Gastrocnemius medialis (tissue), 4 donors: ENCODE measurements at regions not wholly inside any gene's neighbourhood (a gene's known extent, or its start where the extent isn't known, plus 50 kb on each side); places are given as distances from the start of the nearest gene placed in this dataset.
"Not testable (repeated sequence)": the region's sequence is repeated elsewhere in the genome, so short reads cannot be mapped to it uniquely, and the experiment has no call there.

Experiments used
- ATAC-seq, 2 donors: fragments of 150-250 bp; one replicate each; pipeline ENCODE4 v1.9.1; 2016
- DNase-seq, 2 donors: peaks; one replicate each; pipeline ENCODE4 v3.0.0-alpha.2; 2019
- H3K27ac ChIP-seq, 4 donors: fragments of 200-600 bp; sonication (generic); 1 replicate in 1 of 4; 2 replicates in 3 of 4; pipeline ENCODE4 v1.5.1; 2016 to 2018; ENCODE audit warnings: mild to moderate bottlenecking in 2 of 4, moderate library complexity in 1 of 4
- H3K27me3 ChIP-seq, 3 donors: fragments of 200-600 bp; sonication (generic) in 2 of 3; 1 replicate in 1 of 3; 2 replicates in 2 of 3; pipeline versions ENCODE4 v1.5.1 to v1.6.0; 2016 to 2019; ENCODE audit warnings: mild to moderate bottlenecking in 1 of 3, moderate library complexity in 1 of 3
- H3K36me3 ChIP-seq, 2 donors: fragments of 200-600 bp; sonication (generic) in 1 of 2; one replicate each; pipeline ENCODE4 v1.5.1; 2017 to 2018
- H3K4me1 ChIP-seq, 2 donors: fragments of 200-600 bp; sonication (generic) in 1 of 2; one replicate each; pipeline ENCODE4 v1.5.1; 2016 to 2017; ENCODE audit warnings: mild to moderate bottlenecking in 2 of 2
- H3K4me3 ChIP-seq, 4 donors: fragments of 200-600 bp; sonication (generic) in 3 of 4; 1 replicate in 1 of 4; 2 replicates in 3 of 4; pipeline ENCODE4 v1.5.1; 2016 to 2019; ENCODE audit warnings: mild to moderate bottlenecking in 2 of 4
- H3K9me3 ChIP-seq, 3 donors: fragments of 200-600 bp; sonication (generic) in 2 of 3; 1 replicate in 1 of 3; 2 replicates in 2 of 3; pipeline ENCODE4 v1.5.1; 2016 to 2019
- CTCF ChIP-seq, 5 experiments: fragments of 450-650 bp in 3 of 5; fragments of 200-600 bp in 2 of 5; sonication (generic) in 2 of 5; IDR thresholded peaks in 4 of 5; conservative IDR thresholded peaks in 1 of 5; 1 replicate in 4 of 5; 2 replicates in 1 of 5; pipeline ENCODE4 v1.5.1; 2016 to 2019; ENCODE audit warnings: antibody characterized with exemption in 5 of 5, mild to moderate bottlenecking in 3 of 5, moderate library complexity in 3 of 5
- POLR2A ChIP-seq, 2 donors: fragments of 450-650 bp; IDR thresholded peaks; one replicate each; pipeline ENCODE4 v1.6.1; 2017; ENCODE audit warnings: antibody characterized with exemption in 2 of 2, mild to moderate bottlenecking in 2 of 2, moderate library complexity in 2 of 2
- in situ Hi-C, 4 donors: fragments of 200-750 bp; cut with MboI; loops; one replicate each; pipeline versions ENCODE4 v1.15.0 to v1.8.0; 2017; ENCODE audit warnings: low sequenced_read_pairs in 4 of 4
- intact Hi-C: fragments of 100-400 bp; cut with DNase I; formaldehyde crosslinking; loops from one replicate; pipeline ENCODE4 v1.15.1; 2023; ENCODE audit warnings: low total_unique reads

DNA sequence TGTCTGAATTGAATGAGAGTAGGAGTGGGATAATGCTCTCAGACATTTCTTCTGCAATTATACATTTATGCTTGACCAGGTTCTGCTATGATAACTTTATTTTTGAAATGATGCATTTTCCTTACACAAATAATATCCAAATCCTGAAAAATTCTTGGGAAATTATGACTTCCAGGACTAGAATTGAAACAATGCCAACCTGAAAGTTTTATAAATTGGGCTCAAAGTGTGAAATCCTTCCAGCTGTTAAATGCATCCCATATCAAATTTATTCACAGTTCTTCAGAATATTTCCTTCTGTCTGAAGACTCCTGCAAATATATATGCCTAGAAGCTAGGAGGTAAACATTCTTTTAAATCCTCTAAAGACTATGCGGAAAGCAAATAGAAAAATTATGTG lies 155.7 kb upstream of the EYA4 start:
- in situ Hi-C loops: no loop called here
- no peaks in the 10 kb centered on the region for H3K9me3 ChIP-seq

GRCh38 chr6:133085896-133086295 lies 155.3 kb upstream of the EYA4 start:
- no peak overlapping the region for H3K4me3 ChIP-seq
- H3K36me3 ChIP-seq: no peaks in the 10 kb centered on the region
- TF ChIP-seq POLR2A (IDR thresholded peaks at IDR 0.05): no peak
- TF ChIP-seq CTCF (IDR thresholded peaks at IDR 0.05 in 4 of 5, conservative IDR thresholded peaks at IDR 0.05 in 1 of 5): no peak
- no peaks in the 10 kb centered on the region for H3K9me3 ChIP-seq
- no peaks in the 10 kb centered on the region for H3K27me3 ChIP-seq
- intact Hi-C loops (no loop called here), in situ Hi-C loops (no loop called here)
- ATAC-seq (no peak), DNase-seq (no peak)
- H3K27ac ChIP-seq: no peak overlapping the region
- peaks cover 17 to 18% of the 10 kb centered on the region in 2 donors for H3K4me1 ChIP-seq

More for the DNA sequence above, 155.7 kb upstream of the EYA4 start:
- no peak for DNase-seq
- H3K27ac ChIP-seq: no peak overlapping the region
- H3K27me3 ChIP-seq: no peaks in the 10 kb centered on the region
- TF ChIP-seq POLR2A (IDR thresholded peaks at IDR 0.05): no peak
- TF ChIP-seq CTCF (IDR thresholded peaks at IDR 0.05 in 4 of 5, conservative IDR thresholded peaks at IDR 0.05 in 1 of 5): no peak
- intact Hi-C loops: no loop called here
- H3K4me3 ChIP-seq: no peak overlapping the region
- no peaks in the 10 kb centered on the region for H3K36me3 ChIP-seq
- ATAC-seq: no peak
- peaks cover 17 to 18% of the 10 kb centered on the region in 2 donors for H3K4me1 ChIP-seq

- Histone ChIP-seq H3K4me1 (peaks cover 7% of the 10 kb centered on the region in 2 donors), H3K36me3 (no peaks in the 10 kb centered on the region), H3K27ac (no peak overlapping the region), H3K27me3 (no peaks in the 10 kb centered on the region), H3K4me3 (no peak overlapping the region), H3K9me3 (no peaks in the 10 kb centered on the region)
- DNase-seq: no peak
- intact Hi-C loops (no loop called here), in situ Hi-C loops (no loop called here)
- TF ChIP-seq POLR2A (IDR thresholded peaks at IDR 0.05) (no peak), CTCF (IDR thresholded peaks at IDR 0.05 in 4 of 5, conservative IDR thresholded peaks at IDR 0.05 in 1 of 5) (no peak)
- ATAC-seq: no peak
Observed at GRCh38 chr6:133088931-133089695, 152.0 kb upstream of the EYA4 start.

DNA sequence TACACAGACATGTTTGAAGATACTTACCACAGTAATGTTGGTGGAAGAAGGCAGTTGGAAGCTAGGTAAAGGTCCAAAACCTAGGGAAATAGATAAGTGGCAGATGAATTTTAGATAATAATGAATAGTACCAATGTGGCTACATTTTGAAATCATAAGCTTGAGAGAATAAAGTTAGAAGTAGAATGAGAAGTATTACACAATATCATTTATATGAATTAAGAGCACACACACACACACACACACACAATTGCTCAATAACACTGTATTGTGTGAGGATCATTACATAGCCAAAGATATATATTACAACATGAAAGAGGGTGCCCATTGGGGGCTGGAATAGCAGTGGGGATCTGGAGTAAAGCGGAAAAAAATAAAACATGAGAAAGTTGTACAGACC lies 149.0 kb upstream of the EYA4 start:
- ATAC-seq (no peak), DNase-seq (no peak)
- Histone ChIP-seq H3K9me3 (no peaks in the 10 kb centered on the region), H3K27me3 (no peaks in the 10 kb centered on the region), H3K4me1 (no peaks in the 10 kb centered on the region), H3K27ac (no peak overlapping the region), H3K4me3 (no peak overlapping the region), H3K36me3 (no peaks in the 10 kb centered on the region)
- intact Hi-C loops: no loop called here
- in situ Hi-C loops: no loop called here
- TF ChIP-seq POLR2A (IDR thresholded peaks at IDR 0.05) (no peak), CTCF (IDR thresholded peaks at IDR 0.05 in 4 of 5, conservative IDR thresholded peaks at IDR 0.05 in 1 of 5) (no peak)

DNA sequence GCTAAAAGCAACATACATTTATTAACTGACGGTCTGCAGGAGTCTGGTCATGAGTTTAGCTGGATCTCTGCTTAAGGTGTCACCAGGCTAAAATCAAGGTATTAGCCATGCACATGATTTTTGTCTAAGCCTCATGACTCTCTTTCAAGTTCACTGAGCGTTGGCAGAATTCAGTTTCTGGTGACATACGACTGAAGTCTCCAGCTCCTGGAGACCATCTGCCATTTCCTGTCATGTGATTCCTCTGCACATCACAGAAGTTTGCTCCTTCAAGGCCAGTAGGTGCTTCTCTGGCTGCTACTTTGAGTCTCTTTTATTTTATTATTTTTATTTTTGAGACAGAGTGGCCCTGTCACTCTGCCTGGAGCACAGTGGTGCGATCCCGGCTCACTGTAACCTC lies 148.4 kb upstream of the EYA4 start:
- Histone ChIP-seq H3K4me1 (no peaks in the 10 kb centered on the region), H3K4me3 (no peak overlapping the region), H3K27me3 (no peaks in the 10 kb centered on the region), H3K27ac (no peak overlapping the region), H3K9me3 (no peaks in the 10 kb centered on the region), H3K36me3 (no peaks in the 10 kb centered on the region)
- TF ChIP-seq CTCF (IDR thresholded peaks at IDR 0.05 in 4 of 5, conservative IDR thresholded peaks at IDR 0.05 in 1 of 5): no peak
- TF ChIP-seq POLR2A (IDR thresholded peaks at IDR 0.05): no peak
- ATAC-seq: no peak
- intact Hi-C loops: no loop called here
- DNase-seq: no peak
- in situ Hi-C loops: no loop called here

GRCh38 chr6:133093211-133093610 lies 147.9 kb upstream of the EYA4 start:
- ATAC-seq, H3K9me3 ChIP-seq, H3K36me3 ChIP-seq, intact Hi-C loops, H3K4me1 ChIP-seq, DNase-seq, in situ Hi-C loops, H3K4me3 ChIP-seq, H3K27me3 ChIP-seq, H3K27ac ChIP-seq: not testable (repeated sequence)
